GM18873 (cell line): ENCODE measurements at regions not wholly inside any gene's neighbourhood (a gene's known extent, or its start where the extent isn't known, plus 50 kb on each side); places are given as distances from the start of the nearest gene placed in this dataset.
"Not testable (repeated sequence)": the region's sequence is repeated elsewhere in the genome, so short reads cannot be mapped to it uniquely, and the experiment has no call there.

Source experiments
- ATAC-seq: cut with Tn5 transposase; IDR thresholded peaks from one replicate; pipeline ENCODE4 v1.9.1; 2021; ENCODE audit warnings: mild to moderate bottlenecking, moderate library complexity, moderate number of reproducible peaks; ENCODE audit not compliant: unreplicated experiment, low FRiP score

DNA sequence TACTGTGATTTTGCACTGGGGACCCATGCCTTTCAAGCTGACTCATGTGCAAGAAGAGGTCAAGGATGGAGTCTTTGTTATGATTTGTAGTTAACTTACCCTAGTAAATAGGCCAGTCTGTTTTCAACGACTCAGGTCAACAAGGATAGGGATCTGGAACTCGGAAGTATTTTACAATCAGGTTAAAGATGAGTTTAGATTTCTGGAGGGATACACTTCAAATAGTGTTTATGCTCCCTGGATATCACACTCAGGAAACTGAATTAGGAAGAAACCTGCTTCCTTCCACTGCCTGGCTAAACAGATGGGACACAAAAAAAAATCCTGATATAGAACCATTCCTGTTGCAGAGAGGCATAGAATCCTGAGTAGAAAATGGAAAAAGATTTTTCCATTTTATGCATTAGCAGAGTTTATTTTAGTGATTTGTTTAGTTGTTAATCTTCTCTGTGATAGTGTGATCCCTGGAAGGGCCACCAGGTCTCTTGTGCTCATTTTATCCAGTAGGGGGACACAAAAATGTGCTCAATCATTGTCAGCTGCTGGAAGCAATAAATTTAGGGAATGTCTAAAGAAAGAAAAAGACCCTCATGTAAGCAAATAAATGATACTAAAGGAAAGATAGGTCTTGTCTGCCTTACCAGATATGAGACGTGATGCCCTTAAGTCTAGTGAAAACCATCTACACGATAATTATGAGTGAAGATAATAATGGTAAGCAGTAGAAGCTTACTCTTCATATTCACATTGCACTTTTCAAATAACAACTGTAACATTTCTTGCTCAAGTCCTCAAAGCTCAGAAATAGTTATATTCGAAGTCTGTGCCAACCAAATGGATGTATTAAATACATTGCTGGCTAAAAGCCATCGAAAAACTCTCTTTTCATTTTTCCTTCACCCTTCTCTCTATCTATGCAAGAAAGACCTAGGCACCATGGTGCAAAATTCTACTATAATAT lies 452.1 kb upstream of the KCNMB2 start:
- ATAC-seq = no peak

DNA sequence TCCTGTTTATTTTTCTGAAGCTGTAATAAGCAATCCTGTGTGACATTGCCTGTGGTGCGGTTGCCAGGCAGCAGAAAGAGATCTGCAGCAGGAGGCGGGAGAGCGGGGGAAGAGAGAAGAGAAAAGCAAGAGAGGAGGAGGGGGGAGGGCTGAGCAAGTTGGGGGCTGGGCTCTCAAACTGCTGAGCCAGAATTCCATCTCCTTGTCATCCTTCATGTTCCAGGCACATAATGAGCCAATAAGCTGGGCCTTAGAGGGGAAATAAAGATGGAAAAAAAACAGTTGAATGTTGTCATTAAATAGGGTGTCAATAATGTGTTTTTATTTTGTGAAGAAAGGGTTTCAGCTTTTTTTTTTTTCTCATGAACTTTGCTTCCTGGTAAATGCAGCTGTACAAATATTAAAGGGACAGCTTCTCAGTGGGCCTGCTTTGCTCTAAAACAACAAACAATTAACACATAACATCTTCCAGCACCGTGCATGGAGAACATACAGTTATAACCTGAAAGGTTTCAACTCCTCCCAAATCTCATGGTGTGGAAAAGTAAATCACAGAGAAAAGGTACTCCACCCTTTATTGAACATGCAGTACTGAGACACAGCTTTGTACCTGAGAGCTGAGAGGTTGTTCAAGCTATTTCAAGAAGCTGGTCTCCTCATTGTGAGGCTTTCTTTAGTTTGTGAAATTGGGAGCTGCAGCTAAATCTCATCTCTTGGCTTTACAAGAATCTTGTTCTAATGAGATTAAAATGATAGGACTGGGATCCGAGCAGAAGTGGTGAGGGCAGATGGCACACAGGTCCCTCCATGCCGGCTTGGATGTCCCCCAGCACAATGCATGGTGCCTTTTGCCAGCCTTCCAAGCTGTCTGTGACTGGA lies 451.1 kb upstream of the KCNMB2 start:
- no peak for ATAC-seq

- no peak for ATAC-seq
Observed at GRCh38 chr3:178085817-178086123, 450.5 kb upstream of the KCNMB2 start.

DNA sequence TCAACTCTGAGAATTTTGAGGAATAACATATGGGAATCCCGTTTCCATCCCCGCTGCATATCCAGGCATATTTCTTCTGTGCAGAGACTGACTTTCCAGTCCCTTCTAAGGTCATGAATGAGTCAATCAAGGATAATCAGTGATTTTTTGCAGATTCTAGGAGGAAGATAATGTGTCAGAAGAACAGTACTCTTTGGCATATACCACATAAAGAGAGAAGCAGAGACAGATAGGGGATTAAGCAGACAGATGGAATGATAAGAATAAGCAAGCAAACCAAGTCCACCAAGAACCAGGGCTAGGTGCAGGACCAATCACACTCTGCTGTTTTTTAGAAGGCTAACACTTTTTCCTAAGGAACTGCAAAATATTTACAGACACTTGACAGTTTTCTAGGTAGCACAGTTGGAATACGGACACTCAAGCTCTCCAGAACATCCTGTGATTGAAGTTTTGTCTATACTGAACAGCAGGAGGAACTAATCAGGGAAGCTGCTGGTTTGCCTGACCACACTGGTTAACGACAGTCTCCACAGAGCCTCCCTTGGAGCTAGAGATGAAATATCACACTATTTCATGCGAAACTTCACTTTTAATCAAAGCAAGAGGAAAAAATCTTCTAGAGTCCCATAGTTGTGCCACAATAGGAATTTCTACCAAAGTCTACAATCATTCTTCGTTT lies 450.0 kb upstream of the KCNMB2 start:
- no peak for ATAC-seq

GRCh38 chr3:178087376-178087775 lies 448.9 kb upstream of the KCNMB2 start:
- no peak for ATAC-seq

- ATAC-seq = no peak
Observed at GRCh38 chr3:178088963-178089362, 447.3 kb upstream of the KCNMB2 start.

DNA sequence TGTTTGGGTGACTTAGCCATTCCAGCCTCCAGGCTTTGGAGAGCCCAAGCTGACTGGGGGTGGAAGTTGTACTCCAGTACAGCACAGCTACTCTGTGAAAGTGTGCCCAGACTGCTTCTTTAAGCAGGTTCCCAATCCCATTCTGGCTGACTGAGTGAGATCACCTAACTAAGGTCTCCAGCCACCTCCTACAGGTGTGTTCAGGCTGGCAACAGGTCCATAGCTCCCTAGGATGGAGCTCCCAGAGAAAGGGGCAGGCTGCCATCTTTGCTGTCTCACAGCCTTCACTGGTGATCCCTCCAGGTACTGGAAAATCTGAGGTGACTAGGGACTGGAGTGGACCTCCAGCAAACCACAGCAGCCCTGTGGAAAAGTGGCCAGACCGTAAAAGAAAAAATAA lies 445.3 kb upstream of the KCNMB2 start:
- no peak for ATAC-seq

- ATAC-seq = no peak
Observed at GRCh38 chr3:178095522-178095921, 440.7 kb upstream of the KCNMB2 start.

DNA sequence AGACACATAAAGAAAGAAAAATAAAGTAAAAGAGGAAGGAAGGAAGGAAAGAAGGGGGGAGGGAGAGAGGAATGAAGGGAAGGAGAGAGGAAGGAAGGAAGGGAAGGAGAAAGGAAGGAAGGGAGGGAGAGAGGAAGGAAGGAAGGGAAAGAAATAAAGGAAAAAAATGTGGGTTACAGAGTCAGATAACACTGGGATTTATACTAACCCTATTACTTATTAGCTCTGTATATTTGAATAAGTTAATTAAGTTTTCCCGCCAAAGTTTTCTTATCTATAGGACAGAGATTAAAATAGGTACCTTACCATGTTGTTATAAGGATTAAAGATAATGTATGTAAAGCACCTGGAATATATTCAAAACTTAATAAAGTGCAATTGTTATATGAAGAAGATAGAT lies 439.3 kb upstream of the KCNMB2 start:
- no peak for ATAC-seq

GRCh38 chr3:178097576-178097975 lies 438.7 kb upstream of the KCNMB2 start:
- no peak for ATAC-seq

GRCh38 chr3:178099274-178099673 lies 437.0 kb upstream of the KCNMB2 start:
- ATAC-seq = no peak

- ATAC-seq = no peak
Observed at GRCh38 chr3:178099862-178100261, 436.4 kb upstream of the KCNMB2 start.

- ATAC-seq = no peak
Observed at GRCh38 chr3:178100908-178101307, 435.3 kb upstream of the KCNMB2 start.

DNA sequence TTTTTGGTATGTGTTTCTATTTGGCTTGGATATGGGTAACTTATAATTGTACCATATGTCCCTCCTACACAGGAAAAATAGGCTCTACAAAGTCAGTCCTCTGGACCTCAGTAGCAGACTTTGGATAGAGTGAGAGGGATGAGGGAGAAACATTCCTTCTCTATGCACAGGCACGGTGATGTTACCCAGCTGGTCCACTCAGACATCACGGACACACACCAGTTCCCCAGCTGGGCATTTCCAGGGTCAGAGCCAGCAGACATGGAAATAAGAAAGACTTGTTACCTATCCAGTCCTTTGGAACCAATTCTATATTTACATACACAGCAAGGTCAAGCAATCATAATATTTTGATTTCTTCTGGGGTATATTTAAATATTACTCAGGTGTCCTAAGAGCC lies 433.1 kb upstream of the KCNMB2 start:
- no peak for ATAC-seq

DNA sequence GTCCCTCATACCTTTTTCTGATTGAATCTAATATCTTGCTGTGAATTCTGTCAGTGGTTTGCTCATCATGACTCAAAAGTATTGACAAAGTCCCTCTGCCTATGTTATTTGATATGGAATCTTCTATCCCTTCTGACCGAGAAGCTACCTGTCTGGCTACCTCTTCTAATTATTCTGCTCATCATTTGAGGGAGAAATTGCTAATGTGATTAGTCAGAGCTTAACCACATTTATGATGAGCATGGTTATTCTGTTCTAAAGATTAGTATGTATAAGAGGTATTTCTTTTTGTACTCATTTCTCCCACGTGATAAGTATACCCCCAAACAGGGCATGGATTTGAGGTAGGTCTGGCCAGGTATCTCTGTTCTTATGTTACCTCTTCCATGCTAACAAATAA lies 428.4 kb upstream of the KCNMB2 start:
- ATAC-seq = no peak

- no peak for ATAC-seq
Observed at GRCh38 chr3:178109691-178110090, 426.5 kb upstream of the KCNMB2 start.

DNA sequence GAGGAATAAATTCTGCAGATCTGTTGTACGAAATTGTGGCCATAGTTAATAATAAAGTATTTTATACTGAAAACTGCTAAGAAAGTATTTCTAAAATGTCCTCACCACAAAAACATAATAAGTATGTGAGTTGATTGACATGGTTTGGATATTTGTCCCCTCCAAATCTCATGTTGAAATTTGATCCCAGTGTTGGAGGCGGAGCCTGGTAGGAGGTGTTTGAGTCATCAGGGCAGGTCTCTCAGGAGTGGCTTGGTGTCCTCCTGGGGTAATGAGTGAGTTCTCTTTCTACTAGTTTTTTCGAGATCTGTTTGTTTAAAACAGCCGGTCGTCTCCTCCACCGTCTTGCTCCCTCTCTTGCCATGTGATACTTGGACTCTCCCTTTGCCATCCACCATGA lies 424.1 kb upstream of the KCNMB2 start:
- no peak for ATAC-seq

DNA sequence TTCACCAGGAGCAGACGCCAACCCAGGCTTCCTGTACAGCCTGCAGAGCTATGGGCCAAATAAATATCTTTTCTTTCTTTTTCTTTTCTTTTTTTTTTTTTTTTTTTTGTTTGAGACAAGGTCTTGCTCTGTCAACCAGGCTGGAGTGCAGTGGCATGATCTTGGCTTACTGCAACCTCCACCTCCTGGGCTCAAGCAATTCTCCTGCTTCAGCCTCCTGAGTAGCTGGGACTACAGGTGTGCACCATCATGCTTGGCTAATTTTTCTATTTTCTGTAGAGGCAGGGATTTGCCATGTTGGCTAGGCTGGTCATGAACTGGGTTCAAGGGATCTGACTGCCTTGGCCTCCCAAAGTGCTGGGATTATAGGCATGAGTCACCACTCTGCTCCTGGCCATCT lies 423.7 kb upstream of the KCNMB2 start:
- not testable (repeated sequence) for ATAC-seq

GRCh38 chr3:178117641-178118040 lies 418.6 kb upstream of the KCNMB2 start:
- no peak for ATAC-seq

DNA sequence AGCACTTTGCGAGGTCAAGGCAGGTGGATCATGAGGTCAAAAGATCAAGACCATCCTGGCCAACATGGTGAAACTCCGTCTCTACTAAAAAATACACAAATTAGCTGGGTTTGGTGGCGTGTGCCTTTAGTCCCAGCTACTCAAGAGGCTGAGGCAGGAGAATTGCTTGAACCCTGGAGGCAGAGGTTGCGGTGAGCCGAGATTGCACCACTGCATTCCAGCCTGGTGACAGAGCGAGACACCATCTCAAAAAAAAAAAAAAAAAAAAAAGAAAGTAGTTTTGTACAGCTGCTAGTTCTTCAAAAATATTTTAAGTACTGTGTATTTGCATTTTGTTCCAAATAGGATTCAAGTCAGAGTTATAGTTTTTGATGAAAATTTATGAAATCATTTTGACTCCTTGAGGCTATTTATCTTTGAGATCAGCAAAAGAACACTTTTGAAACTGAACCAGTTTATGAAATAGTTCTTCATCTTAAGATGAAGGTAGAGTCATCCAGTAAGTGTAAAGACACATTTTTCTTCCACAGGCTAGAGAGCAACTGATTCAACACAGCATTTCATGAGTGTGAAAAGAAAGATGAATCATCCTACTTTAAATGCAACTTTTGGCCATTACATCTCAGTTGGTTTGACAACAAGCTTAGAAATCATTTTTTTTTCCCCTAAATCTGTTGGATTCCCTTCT lies 416.5 kb upstream of the KCNMB2 start:
- not testable (repeated sequence) for ATAC-seq
